Central memory CD8-positive, alpha-beta T cell (primary cell): ENCODE measurements at regions not wholly inside any gene's neighbourhood (a gene's known extent, or its start where the extent isn't known, plus 50 kb on each side); places are given as distances from the start of the nearest gene placed in this dataset.

Experiments used
- ATAC-seq: fragments of 150-1000 bp; cut with Tn5 transposase; replicated peaks from 2 replicates; pipeline ENCODE4 v1.10.0; 2022; ENCODE audit warnings: mild to moderate bottlenecking, moderate FRiP score, moderate number of reproducible peaks; ENCODE audit not compliant: poor library complexity, severe bottlenecking; ENCODE audit errors: extremely low read depth
- DNase-seq, 2 donors: peaks; one replicate each; pipeline ENCODE4 v3.0.0; 2021; ENCODE audit warnings: low spot score in 2 of 2
- H3K27ac Mint-ChIP-seq: one replicate; pipeline ENCODE4 v1.8.0; 2022; ENCODE audit warnings: low read depth, mild to moderate bottlenecking, moderate library complexity, mixed read lengths
- H3K27me3 Mint-ChIP-seq: one replicate; pipeline ENCODE4 v1.8.0; 2022; ENCODE audit warnings: mixed read lengths
- H3K36me3 Mint-ChIP-seq: one replicate; pipeline ENCODE4 v1.8.0; 2022; ENCODE audit warnings: mild to moderate bottlenecking, moderate library complexity, mixed read lengths; ENCODE audit not compliant: insufficient read depth
- H3K4me1 Mint-ChIP-seq: one replicate; pipeline ENCODE4 v1.8.0; 2022; ENCODE audit warnings: mixed read lengths
- H3K4me3 Mint-ChIP-seq: one replicate; pipeline ENCODE4 v1.8.0; 2022; ENCODE audit warnings: mild to moderate bottlenecking, moderate library complexity, mixed read lengths
- H3K9me3 Mint-ChIP-seq: one replicate; pipeline ENCODE4 v1.8.0; 2022; ENCODE audit warnings: mixed read lengths

DNA sequence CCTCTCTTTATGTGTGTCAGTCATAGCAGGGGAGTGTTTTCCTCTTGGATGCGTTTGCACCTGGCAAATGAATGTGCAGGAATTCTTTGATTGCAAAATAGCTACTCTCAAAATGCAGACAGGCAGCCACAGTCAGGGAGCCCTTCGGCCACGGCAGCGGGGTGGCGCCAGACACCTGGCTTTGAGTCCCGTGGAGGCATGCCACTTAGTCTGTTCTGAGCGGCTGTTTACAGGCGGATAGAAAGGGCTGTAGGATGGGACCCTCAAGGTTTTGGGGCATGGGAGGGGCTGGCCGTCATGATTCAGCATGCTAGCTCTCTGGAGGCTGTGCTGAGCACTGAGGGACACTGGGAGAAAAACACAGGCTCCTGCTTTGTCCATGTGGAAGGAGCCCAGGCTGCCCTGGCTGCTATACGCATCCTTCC, 117.1 kb downstream of the SLC25A47 start:
- Mint-ChIP-seq H3K4me1 (peaks cover 32% of the 10 kb centered on the region), H3K27me3 (no peaks in the 10 kb centered on the region), H3K9me3 (no peaks in the 10 kb centered on the region), H3K27ac (no peak overlapping the region), H3K36me3 (no peaks in the 10 kb centered on the region), H3K4me3 (no peak overlapping the region)
- DNase-seq: no peak
- ATAC-seq: no peak

DNA sequence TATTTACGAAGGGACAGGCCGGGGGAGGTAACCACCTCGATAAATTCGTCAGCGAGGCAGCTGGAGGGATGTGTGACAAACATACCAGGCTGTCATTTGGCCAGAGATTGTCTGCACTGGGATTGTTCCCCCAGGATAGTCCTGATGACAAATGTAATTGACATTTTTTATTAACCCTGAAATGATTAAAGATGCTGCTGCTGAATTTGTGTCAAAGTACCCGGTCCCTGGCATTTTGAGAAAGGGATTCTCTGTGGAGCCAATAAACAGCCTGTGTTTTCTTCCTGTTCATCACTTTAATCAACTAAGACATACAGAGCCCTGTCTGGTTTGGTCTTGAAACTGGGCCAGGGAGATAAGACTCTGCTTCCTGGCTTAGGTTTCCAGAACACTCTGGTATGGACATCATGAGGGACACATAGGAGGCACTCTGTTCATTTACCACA, 117.6 kb downstream of the SLC25A47 start:
- Mint-ChIP-seq H3K4me1 (peaks cover 28% of the 10 kb centered on the region), H3K27ac (no peak overlapping the region), H3K9me3 (no peaks in the 10 kb centered on the region), H3K36me3 (no peaks in the 10 kb centered on the region), H3K27me3 (no peaks in the 10 kb centered on the region), H3K4me3 (no peak overlapping the region)
- ATAC-seq (no peak), DNase-seq (no peak)

DNA sequence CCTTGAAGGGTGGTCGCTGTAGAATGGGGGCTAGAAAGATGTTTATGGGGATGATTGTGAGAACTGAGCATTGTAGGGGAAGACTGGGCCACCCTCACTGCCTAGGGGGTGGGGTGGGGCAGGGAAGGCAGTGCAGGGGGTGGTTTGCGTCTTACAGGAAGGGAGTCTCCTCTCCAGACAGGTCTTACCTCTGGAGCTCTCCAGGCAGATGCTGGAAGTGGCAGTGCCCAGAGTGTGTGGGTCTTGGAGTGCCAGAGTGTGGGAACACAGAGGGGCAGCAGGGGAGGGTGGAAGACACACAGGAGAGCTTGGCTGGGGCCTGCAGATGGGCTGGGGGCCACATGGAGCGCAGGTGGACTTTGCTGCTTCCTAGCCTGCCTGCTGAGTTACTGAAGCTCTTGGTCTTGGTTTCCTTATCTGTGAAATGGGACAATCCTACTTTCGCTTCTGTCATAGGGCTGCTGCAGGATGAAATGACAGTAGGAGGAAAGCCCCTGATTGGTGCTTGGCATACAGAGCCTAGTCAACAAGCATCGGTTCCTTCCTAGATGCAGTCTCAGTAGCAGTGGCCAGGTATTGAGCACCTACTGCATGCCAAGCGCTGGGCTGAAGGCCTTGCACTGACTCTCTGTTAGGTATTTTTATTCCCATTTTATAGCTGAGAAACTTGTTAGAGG, 118.3 kb downstream of the SLC25A47 start:
- Mint-ChIP-seq H3K36me3 (no peaks in the 10 kb centered on the region), H3K9me3 (no peaks in the 10 kb centered on the region), H3K27ac (no peak overlapping the region), H3K4me1 (peaks cover 27% of the 10 kb centered on the region), H3K4me3 (no peak overlapping the region), H3K27me3 (no peaks in the 10 kb centered on the region)
- no peak for ATAC-seq
- no peak for DNase-seq

DNA sequence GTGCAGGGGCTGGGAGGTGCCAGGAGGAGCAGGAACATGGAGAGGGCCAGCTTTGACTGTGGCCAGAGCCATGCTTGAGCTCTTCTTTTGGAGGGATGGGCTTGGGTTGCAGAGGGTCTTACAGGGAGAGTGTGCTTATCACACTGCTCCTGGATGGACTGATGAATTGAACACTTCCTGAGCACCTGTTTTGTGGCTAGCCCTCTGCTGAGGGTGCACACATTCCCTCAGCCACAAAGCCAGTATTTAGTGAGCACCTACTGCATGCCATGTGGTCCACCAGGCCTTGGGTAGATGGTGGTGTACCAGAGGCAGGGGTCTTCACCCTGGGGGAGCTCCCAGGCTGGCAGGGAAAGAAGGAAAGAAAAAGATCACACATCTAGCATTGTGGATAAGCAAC, 118.9 kb downstream of the SLC25A47 start:
- Mint-ChIP-seq H3K9me3 (no peaks in the 10 kb centered on the region), H3K4me1 (peaks cover 23% of the 10 kb centered on the region), H3K36me3 (no peaks in the 10 kb centered on the region), H3K4me3 (no peak overlapping the region), H3K27me3 (no peaks in the 10 kb centered on the region), H3K27ac (no peak overlapping the region)
- ATAC-seq (no peak), DNase-seq (no peak)

DNA sequence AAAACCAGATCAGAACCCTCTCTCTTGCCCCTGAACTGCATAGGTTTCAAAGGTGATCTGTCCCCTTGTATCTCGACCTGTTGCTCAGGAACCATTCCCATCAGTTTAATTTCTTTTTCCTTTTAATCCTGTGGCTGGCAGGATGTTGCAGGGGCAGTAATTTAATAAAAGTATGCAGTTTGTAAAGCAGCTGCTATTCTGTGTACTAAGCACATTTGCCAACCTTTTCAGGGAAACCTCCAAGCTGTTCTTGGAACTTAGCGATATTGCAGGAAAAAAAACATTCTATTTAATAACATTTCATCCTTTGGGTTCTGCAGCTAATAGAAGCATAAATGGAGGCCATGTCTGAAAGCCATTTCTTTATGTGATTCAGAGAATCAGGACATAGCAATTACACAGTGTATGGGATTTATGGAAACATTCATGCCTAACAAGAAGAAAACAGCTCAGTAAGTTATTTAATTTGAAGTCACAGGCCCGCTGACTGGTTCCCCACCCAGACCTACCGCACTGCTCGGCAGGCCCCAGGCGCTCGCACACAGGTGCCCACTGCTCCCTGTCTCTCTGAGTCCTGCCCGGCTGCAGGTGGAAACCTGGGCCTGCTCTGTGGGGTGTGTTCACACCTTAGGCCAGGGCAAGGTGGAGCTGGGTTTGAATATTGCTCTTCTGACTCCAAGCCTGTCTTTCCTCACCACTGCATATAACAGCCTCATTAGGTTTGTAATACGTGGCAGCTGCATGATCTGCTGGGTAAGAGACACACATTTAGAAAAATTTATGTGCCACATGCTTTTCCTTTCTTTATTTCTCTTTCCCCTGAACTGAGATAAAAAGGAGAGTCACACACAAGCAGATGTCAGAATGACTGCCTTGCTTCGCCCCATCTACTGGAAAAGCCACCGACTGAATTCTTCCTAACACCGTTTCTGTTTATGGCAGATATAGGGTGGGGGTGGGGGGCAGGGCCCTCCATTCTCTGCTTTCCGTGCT, 119.7 kb downstream of the SLC25A47 start:
- H3K27me3 Mint-ChIP-seq: no peaks in the 10 kb centered on the region
- H3K9me3 Mint-ChIP-seq: no peaks in the 10 kb centered on the region
- H3K4me3 Mint-ChIP-seq: no peak overlapping the region
- peaks cover 22% of the 10 kb centered on the region for H3K4me1 Mint-ChIP-seq
- ATAC-seq (no peak), DNase-seq (no peak)
- H3K27ac Mint-ChIP-seq: no peak overlapping the region
- no peaks in the 10 kb centered on the region for H3K36me3 Mint-ChIP-seq

DNA sequence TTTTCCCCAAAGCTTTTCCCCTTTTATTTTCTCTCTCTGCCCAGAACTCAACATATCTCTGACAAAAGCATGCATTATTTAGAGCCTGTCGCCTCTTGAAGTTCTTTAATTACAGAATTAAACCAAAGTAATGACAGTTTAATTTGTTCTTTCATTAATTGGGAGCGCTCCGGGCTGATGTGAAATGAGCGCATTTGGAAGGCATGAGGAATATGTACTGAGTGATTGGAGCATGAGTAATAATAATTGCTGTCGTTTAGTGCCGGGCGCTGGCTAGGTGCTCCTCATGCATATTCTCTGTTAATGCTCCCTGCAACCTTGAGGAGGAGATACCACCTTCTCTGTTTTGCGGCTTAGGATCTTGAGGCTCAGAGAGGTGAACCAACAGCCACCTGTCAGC, 120.5 kb downstream of the SLC25A47 start:
- Mint-ChIP-seq H3K36me3 (no peaks in the 10 kb centered on the region), H3K27ac (no peak overlapping the region), H3K9me3 (no peaks in the 10 kb centered on the region), H3K27me3 (no peaks in the 10 kb centered on the region), H3K4me1 (peaks cover 22% of the 10 kb centered on the region), H3K4me3 (no peak overlapping the region)
- no peak for ATAC-seq
- DNase-seq: no peak

DNA sequence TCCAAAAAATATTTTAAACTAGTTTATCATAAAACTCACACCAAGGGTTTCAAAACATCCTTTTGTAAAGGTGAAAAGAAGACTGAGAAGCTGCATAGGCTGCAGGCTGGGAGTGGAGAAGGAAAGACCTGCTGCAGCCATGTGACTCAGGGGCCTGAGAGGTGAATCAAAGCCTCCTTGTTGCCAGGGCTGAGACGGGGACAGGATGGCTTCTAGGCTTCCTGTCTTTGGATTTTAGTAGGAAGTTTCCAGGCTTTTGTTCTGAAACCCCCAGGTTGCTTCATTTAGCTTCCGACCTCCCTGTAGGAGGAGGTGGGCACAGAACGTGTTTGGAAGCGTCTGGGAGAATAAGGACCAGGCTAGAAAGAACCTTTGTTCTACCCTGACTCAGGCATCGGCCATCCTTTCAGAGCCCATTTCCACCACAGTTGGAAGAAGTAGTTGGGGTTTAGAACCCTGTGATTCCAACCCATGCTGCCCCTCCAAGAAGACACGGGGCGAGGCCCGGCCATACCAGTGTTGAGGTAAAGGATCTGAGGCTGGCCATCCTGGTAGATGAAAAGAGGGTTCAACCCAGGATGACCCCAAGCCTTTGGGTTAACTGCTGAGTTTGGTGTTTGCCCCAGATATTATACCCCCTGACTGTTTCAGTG, 122.4 kb downstream of the SLC25A47 start:
- Mint-ChIP-seq H3K27me3 (no peaks in the 10 kb centered on the region), H3K4me3 (no peak overlapping the region), H3K27ac (no peak overlapping the region), H3K9me3 (no peaks in the 10 kb centered on the region), H3K4me1 (peaks cover 22% of the 10 kb centered on the region), H3K36me3 (no peaks in the 10 kb centered on the region)
- no peak for ATAC-seq
- DNase-seq: no peak

DNA sequence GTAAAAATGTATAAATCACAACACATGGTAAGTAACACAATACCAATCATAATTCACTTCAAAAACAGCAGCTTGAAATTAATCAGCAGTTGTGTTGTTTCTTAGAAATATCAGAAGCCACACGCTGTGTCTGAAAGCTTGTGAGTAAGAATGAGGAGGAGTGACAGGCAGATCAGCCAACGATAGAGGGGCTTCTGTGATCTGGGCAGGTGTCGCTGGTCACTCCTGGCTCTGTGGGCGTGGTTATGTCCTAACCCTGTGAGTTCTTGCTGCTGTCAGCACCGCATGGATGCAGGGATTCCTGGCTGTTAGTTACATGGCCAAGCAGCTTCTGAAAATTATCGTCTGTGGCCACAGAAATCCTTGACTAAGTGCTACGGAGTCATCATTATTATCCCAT, 123.4 kb downstream of the SLC25A47 start:
- H3K36me3 Mint-ChIP-seq: no peaks in the 10 kb centered on the region
- H3K27ac Mint-ChIP-seq: no peak overlapping the region
- ATAC-seq: no peak
- no peak overlapping the region for H3K4me3 Mint-ChIP-seq
- DNase-seq: no peak
- no peaks in the 10 kb centered on the region for H3K27me3 Mint-ChIP-seq
- no peaks in the 10 kb centered on the region for H3K9me3 Mint-ChIP-seq
- H3K4me1 Mint-ChIP-seq: peaks cover 14% of the 10 kb centered on the region

DNA sequence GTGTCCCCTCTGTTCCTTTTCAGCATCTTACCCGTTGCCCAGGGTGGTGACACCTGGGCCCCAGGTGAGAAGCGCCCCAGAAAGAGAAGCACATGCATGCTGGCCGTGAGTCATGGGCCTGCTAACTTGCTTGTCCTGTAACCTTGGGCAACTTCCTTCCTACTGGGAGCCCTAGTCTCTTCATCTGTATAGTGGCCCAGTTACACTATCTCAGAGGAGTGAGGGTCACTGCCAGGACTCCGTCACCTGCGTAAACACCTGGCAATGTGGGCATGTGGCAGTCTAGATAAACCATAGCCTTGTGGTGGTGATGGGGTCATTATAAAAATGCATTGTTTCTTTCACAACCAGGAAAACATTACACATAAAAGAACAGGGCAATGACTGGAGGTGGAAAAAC, 125.2 kb downstream of the SLC25A47 start:
- no peak overlapping the region for H3K27ac Mint-ChIP-seq
- H3K9me3 Mint-ChIP-seq: no peaks in the 10 kb centered on the region
- H3K27me3 Mint-ChIP-seq: no peaks in the 10 kb centered on the region
- ATAC-seq: no peak
- peaks cover 4% of the 10 kb centered on the region for H3K4me1 Mint-ChIP-seq
- H3K36me3 Mint-ChIP-seq: no peaks in the 10 kb centered on the region
- H3K4me3 Mint-ChIP-seq: no peak overlapping the region
- no peak for DNase-seq

DNA sequence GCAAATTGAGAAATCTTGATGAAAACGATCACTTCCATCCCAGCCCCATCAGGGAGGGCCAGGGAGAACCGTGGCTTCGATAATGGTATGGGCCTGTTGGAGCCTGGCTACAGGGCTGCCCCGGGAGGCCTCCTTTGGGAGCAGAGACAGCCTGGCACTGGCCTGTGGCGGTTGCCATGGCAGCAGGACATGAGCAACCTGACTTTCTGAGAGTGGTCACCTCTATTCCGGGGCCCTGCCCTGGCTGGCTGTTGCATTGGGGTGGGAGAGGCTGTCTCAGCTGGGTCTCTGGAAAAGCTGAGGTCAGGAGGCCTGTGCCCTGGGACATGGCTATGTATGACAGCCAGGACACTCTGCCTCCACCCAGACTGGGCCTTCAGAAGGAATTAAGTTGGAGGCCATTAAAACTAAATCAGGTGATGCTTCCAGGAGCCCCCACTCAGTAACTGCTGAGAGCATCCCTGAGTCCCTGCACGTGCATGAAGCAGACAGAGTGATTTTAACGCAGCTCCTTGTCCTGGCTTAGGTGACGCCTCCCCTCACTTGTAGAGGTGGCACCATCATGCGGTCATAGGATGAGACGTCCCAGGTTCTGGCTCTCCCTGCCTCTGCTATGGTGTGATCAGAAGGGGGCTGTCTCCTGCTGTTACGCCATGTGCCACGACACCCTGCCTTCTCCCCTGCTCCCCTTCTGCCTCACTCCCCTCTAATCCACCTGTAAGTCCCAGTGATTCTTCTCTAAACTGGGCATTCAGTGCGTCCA, 126.3 kb downstream of the SLC25A47 start:
- DNase-seq (no peak), ATAC-seq (no peak)
- Mint-ChIP-seq H3K9me3 (no peaks in the 10 kb centered on the region), H3K27me3 (no peaks in the 10 kb centered on the region), H3K4me3 (no peak overlapping the region), H3K4me1 (peaks cover 5% of the 10 kb centered on the region), H3K27ac (no peak overlapping the region), H3K36me3 (no peaks in the 10 kb centered on the region)

DNA sequence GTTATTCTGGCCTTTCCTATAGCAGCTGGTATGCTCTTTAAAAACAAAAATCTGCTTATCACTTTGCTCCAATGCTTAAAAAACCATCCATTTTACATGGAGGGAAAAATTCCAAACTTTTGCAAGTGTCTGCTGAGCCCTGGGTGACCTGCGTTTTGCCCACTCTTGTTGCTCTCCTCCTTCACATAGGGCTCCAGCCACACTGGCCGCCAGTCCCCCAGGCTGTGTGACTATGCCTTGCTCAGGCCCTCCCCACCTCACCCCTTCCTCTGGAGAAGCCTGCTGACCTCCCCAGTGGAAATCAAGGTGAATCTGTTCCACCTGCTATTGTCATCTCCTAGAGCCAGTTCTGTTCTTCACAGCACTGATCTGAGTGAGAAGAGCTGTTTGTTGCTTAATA, 126.9 kb downstream of the SLC25A47 start:
- no peaks in the 10 kb centered on the region for H3K27me3 Mint-ChIP-seq
- ATAC-seq: no peak
- H3K27ac Mint-ChIP-seq: no peak overlapping the region
- peaks cover 5% of the 10 kb centered on the region for H3K4me1 Mint-ChIP-seq
- H3K4me3 Mint-ChIP-seq: no peak overlapping the region
- DNase-seq: no peak
- H3K36me3 Mint-ChIP-seq: no peaks in the 10 kb centered on the region
- no peaks in the 10 kb centered on the region for H3K9me3 Mint-ChIP-seq

DNA sequence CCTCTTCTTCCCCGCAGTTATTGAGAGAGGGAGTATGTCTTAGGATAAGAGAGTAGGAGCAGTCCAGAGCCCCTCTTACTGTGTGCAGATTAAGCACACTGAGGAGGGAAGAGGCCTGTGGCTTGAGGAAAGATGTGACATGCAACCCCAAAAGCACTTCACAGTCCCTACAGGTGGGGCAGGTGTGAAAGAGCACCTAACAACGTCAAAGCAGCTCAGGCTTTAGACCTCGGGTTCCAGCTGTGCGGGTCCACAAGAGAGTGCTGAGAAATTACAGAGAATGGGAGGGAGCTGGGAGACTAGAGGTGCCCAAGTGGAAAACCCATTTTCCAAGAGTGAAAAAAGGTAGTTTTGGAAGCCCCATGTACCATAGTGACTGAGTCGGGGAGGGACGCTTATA, 127.6 kb downstream of the SLC25A47 start:
- Mint-ChIP-seq H3K27ac (no peak overlapping the region), H3K9me3 (no peaks in the 10 kb centered on the region), H3K36me3 (no peaks in the 10 kb centered on the region), H3K4me1 (peaks cover 5% of the 10 kb centered on the region), H3K4me3 (no peak overlapping the region), H3K27me3 (no peaks in the 10 kb centered on the region)
- DNase-seq: no peak
- no peak for ATAC-seq
